ENCODE measurements at regions not wholly inside any gene's neighbourhood (a gene's known extent, or its start where the extent isn't known, plus 50 kb on each side); places are given as distances from the start of the nearest gene placed in this dataset.

DNA sequence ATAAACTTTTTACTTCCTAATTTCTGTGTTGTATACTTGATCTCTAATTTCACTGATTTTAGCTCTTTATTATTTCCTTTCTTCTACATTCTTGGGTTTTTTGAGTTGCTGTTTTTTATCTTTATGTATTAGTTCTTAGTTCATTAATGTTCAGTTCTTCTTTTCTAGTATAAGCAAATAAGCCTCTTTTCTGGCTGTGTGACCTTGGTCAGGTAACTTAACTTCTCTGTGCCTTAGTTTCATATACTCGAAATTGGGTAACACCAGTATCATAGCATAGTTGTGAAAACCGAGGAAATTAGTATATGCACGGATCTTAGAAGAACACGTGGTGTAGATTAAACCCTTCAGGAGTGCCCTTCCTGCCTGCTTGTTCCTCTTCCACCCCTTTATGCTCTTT lies 130.2 kb upstream of the C1QTNF9B start:
- H3K9me3 ChIP-seq (ENCODE audit: insufficient read depth, low read length): no peaks in the 10 kb centered on the region
- H3K4me3 ChIP-seq (ENCODE audit: insufficient read depth, low read length, poor library complexity, severe bottlenecking): no peak overlapping the region
- H3F3A ChIP-seq (ENCODE audit: insufficient read depth): no peaks in the 10 kb centered on the region
- no peaks in the 10 kb centered on the region for H3K36me3 ChIP-seq (ENCODE audit: low read length)
- H4K20me1 ChIP-seq (ENCODE audit: low read depth, low read length): no peaks in the 10 kb centered on the region
- H3K9ac ChIP-seq (ENCODE audit: low read length): no peak overlapping the region
- H2AFZ ChIP-seq (ENCODE audit: low read depth, low read length, severe bottlenecking): no peak overlapping the region
- H3K9me2 ChIP-seq (replicated peaks; ENCODE audit: insufficient read depth, low read length): no peaks in the 10 kb centered on the region
- H3K79me2 ChIP-seq (ENCODE audit: insufficient read depth, low read length): no peaks in the 10 kb centered on the region
- TF ChIP-seq, protein P1, sequence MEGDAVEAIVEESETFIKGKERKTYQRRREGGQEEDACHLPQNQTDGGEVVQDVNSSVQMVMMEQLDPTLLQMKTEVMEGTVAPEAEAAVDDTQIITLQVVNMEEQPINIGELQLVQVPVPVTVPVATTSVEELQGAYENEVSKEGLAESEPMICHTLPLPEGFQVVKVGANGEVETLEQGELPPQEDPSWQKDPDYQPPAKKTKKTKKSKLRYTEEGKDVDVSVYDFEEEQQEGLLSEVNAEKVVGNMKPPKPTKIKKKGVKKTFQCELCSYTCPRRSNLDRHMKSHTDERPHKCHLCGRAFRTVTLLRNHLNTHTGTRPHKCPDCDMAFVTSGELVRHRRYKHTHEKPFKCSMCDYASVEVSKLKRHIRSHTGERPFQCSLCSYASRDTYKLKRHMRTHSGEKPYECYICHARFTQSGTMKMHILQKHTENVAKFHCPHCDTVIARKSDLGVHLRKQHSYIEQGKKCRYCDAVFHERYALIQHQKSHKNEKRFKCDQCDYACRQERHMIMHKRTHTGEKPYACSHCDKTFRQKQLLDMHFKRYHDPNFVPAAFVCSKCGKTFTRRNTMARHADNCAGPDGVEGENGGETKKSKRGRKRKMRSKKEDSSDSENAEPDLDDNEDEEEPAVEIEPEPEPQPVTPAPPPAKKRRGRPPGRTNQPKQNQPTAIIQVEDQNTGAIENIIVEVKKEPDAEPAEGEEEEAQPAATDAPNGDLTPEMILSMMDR (IDR thresholded peaks at IDR 0.05; ENCODE audit: insufficient read depth, low read length, poor library complexity, severe bottlenecking): no peak
- no peak for TF ChIP-seq EZH2phosphoT487 (conservative IDR thresholded peaks at IDR 0.05; ENCODE audit: low read length)
- H3K4me2 ChIP-seq (ENCODE audit: low read depth, low read length, poor library complexity, severe bottlenecking): no peak overlapping the region
- no peak overlapping the region for H3K27ac ChIP-seq (ENCODE audit: low read depth, low read length)
- no peaks in the 10 kb centered on the region for H3K27me3 ChIP-seq (ENCODE audit: low read length)

DNA sequence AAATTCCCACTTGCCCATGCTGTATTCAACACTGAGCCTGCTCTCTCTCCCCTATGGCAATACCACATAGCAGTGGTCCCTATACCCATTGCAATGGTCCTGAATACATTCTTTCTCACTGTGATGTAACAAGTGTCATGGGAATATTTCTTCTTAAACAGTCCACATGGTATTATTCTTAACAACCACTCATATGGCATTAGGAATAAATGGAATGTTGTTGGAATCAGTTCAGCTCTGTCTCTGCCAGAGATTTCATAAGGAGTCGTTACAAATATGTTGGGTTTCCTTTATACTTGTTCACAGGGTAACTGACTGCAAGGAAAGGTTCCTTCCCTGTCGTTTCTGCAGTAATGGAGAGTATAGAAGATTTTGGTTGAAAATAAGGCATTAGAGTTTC lies 128.3 kb upstream of the SPATA13 start:
- Histone ChIP-seq H3K9ac (ENCODE audit: low read length) (no peak overlapping the region), H3K27me3 (ENCODE audit: low read length) (no peaks in the 10 kb centered on the region), H3K4me3 (ENCODE audit: insufficient read depth, low read length, poor library complexity, severe bottlenecking) (no peak overlapping the region), H3K4me2 (ENCODE audit: low read depth, low read length, poor library complexity, severe bottlenecking) (no peak overlapping the region), H3K9me2 (replicated peaks; ENCODE audit: insufficient read depth, low read length) (no peaks in the 10 kb centered on the region), H3F3A (ENCODE audit: insufficient read depth) (no peaks in the 10 kb centered on the region), H4K20me1 (ENCODE audit: low read depth, low read length) (no peaks in the 10 kb centered on the region), H2AFZ (ENCODE audit: low read depth, low read length, severe bottlenecking) (no peak overlapping the region), H3K27ac (ENCODE audit: low read depth, low read length) (no peak overlapping the region), H3K36me3 (ENCODE audit: low read length) (no peaks in the 10 kb centered on the region), H3K79me2 (ENCODE audit: insufficient read depth, low read length) (no peaks in the 10 kb centered on the region), H3K9me3 (ENCODE audit: insufficient read depth, low read length) (no peaks in the 10 kb centered on the region)
- TF ChIP-seq, protein P1 (IDR thresholded peaks at IDR 0.05; ENCODE audit: insufficient read depth, low read length, poor library complexity, severe bottlenecking): no peak
- TF ChIP-seq EZH2phosphoT487 (conservative IDR thresholded peaks at IDR 0.05; ENCODE audit: low read length): no peak

DNA sequence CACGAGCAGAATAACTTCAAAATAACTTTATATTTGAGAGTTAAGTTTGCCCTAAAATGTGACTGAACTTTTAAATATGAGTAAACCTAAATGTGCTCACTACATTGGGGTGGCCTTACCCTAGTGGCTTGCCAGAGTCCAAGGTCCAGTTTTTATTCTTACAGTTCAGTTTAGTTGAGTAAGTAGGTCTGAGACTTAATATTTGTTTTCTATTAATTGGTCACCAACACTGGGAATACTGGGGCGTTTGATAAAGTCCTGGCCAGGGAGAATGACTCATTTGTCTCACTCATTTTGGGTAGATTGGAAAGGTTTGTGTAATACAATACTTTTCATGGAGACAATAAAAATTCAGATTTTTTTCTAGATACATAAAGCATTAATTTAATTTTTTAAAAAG lies 127.8 kb upstream of the SPATA13 start:
- H3F3A ChIP-seq (ENCODE audit: insufficient read depth): no peaks in the 10 kb centered on the region
- H3K9me3 ChIP-seq (ENCODE audit: insufficient read depth, low read length): no peaks in the 10 kb centered on the region
- H3K4me3 ChIP-seq (ENCODE audit: insufficient read depth, low read length, poor library complexity, severe bottlenecking): no peak overlapping the region
- no peaks in the 10 kb centered on the region for H3K9me2 ChIP-seq (replicated peaks; ENCODE audit: insufficient read depth, low read length)
- no peak overlapping the region for H2AFZ ChIP-seq (ENCODE audit: low read depth, low read length, severe bottlenecking)
- no peak overlapping the region for H3K27ac ChIP-seq (ENCODE audit: low read depth, low read length)
- no peaks in the 10 kb centered on the region for H3K36me3 ChIP-seq (ENCODE audit: low read length)
- no peak overlapping the region for H3K9ac ChIP-seq (ENCODE audit: low read length)
- no peaks in the 10 kb centered on the region for H3K27me3 ChIP-seq (ENCODE audit: low read length)
- H3K4me2 ChIP-seq (ENCODE audit: low read depth, low read length, poor library complexity, severe bottlenecking): no peak overlapping the region
- TF ChIP-seq, protein P1 (IDR thresholded peaks at IDR 0.05; ENCODE audit: insufficient read depth, low read length, poor library complexity, severe bottlenecking): no peak
- no peak for TF ChIP-seq EZH2phosphoT487 (conservative IDR thresholded peaks at IDR 0.05; ENCODE audit: low read length)
- no peaks in the 10 kb centered on the region for H4K20me1 ChIP-seq (ENCODE audit: low read depth, low read length)
- H3K79me2 ChIP-seq (ENCODE audit: insufficient read depth, low read length): no peaks in the 10 kb centered on the region
